Endodermal cell (in vitro differentiated cells): ENCODE measurements at regions not wholly inside any gene's neighbourhood (a gene's known extent, or its start where the extent isn't known, plus 50 kb on each side); places are given as distances from the start of the nearest gene placed in this dataset.

Experiments used
- DNase-seq: peaks from one replicate; pipeline ENCODE4 v3.0.0-alpha.2; 2017
- H3K27ac ChIP-seq: 2 replicates; pipeline ENCODE4 v1.5.1; 2013; ENCODE audit warnings: mild to moderate bottlenecking, low read depth, low read length, moderate library complexity
- H3K27me3 ChIP-seq: 2 replicates; pipeline ENCODE4 v1.6.1; 2013; ENCODE audit warnings: mild to moderate bottlenecking, low read length, moderate library complexity; ENCODE audit not compliant: insufficient read depth, control insufficient read depth, poor library complexity, severe bottlenecking
- H3K36me3 ChIP-seq: 2 replicates; pipeline ENCODE4 v1.7.0; 2013; ENCODE audit warnings: mild to moderate bottlenecking, low read length, moderate library complexity; ENCODE audit not compliant: control insufficient read depth, insufficient read depth
- H3K4me1 ChIP-seq: one replicate; pipeline ENCODE4 v1.7.0; 2013; ENCODE audit warnings: low read length; ENCODE audit not compliant: control insufficient read depth, insufficient read depth
- H3K4me3 ChIP-seq: 2 replicates; pipeline ENCODE4 v1.5.1; 2013; ENCODE audit warnings: mild to moderate bottlenecking, low read length, moderate library complexity
- H3K9ac ChIP-seq: 2 replicates; pipeline ENCODE4 v1.6.1; 2013; ENCODE audit warnings: mild to moderate bottlenecking, low read length, moderate library complexity; ENCODE audit not compliant: poor library complexity, severe bottlenecking; ENCODE audit errors: extremely low read depth
- H3K9me3 ChIP-seq: 2 replicates; pipeline ENCODE4 v1.6.1; 2013; ENCODE audit warnings: mild to moderate bottlenecking, low read length, moderate library complexity; ENCODE audit not compliant: control insufficient read depth
- H3K27ac Mint-ChIP-seq: 2 replicates; pipeline ENCODE4 v1.8.0; 2020; ENCODE audit warnings: mixed read lengths
- H3K27me3 Mint-ChIP-seq: 2 replicates; pipeline ENCODE4 v1.8.0; 2021; ENCODE audit warnings: mild to moderate bottlenecking, mixed read lengths; ENCODE audit not compliant: insufficient read depth
- H3K36me3 Mint-ChIP-seq: 2 replicates; pipeline ENCODE4 v1.8.0; 2020; ENCODE audit warnings: low read depth, mixed read lengths
- H3K4me1 Mint-ChIP-seq: 2 replicates; pipeline ENCODE4 v1.8.0; 2020; ENCODE audit warnings: mixed read lengths
- H3K4me3 Mint-ChIP-seq: 2 replicates; pipeline ENCODE4 v1.8.0; 2020; ENCODE audit warnings: mild to moderate bottlenecking, moderate library complexity, mixed read lengths
- H3K9me3 Mint-ChIP-seq: 2 replicates; pipeline ENCODE4 v1.8.0; 2020; ENCODE audit warnings: mild to moderate bottlenecking, mixed read lengths
- CTCF ChIP-seq: fragments of 200-600 bp; sonication (generic); conservative IDR thresholded peaks from 2 replicates; pipeline ENCODE4 v1.5.0; 2021; ENCODE audit warnings: antibody characterized with exemption, mild to moderate bottlenecking
- WGBS, 2 experiments: methylation state at CpG; one replicate each; pipeline versions ENCODE4 v1.1.5 to v1.1.7; 2013; ENCODE audit warnings: missing lambda C conversion rate in 2 of 2, mixed read lengths in 1 of 2; ENCODE audit not compliant: insufficient coverage in 1 of 2, insufficient read length in 1 of 2; 5-methylcytosine and 5-hydroxymethylcytosine counted together

GRCh38 chr7:68334216-68334615 is 1264.1 kb upstream of the AUTS2 start:
- H3K4me1 Mint-ChIP-seq, result no peaks in the 10 kb centered on the region
- DNase-seq, result no peak
- no peaks in the 10 kb centered on the region for H3K36me3 ChIP-seq
- no peaks in the 10 kb centered on the region for H3K27me3 ChIP-seq
- H3K9ac ChIP-seq, result no peak overlapping the region
- H3K9me3 Mint-ChIP-seq, result peaks cover 31% of the 10 kb centered on the region
- no peak overlapping the region for H3K4me3 Mint-ChIP-seq
- peaks cover 6% of the 10 kb centered on the region for H3K36me3 Mint-ChIP-seq
- no peak overlapping the region for H3K4me3 ChIP-seq
- no peak for TF ChIP-seq CTCF
- peaks cover 34% of the 10 kb centered on the region for H3K9me3 ChIP-seq
- no peak overlapping the region for H3K27ac Mint-ChIP-seq
- no peaks in the 10 kb centered on the region for H3K4me1 ChIP-seq
- 96 to 100% methylated on average over 1 to 3 of the region's 3 CpGs for WGBS, 2 experiments
- peaks cover 5% of the 10 kb centered on the region for H3K27me3 Mint-ChIP-seq
- no peak overlapping the region for H3K27ac ChIP-seq

- Histone ChIP-seq H3K9me3 (peaks cover 28% of the 10 kb centered on the region), H3K36me3 (no peaks in the 10 kb centered on the region), H3K27ac (no peak overlapping the region), H3K9ac (no peak overlapping the region), H3K4me3 (no peak overlapping the region), H3K27me3 (no peaks in the 10 kb centered on the region), H3K4me1 (no peaks in the 10 kb centered on the region)
- DNase-seq, result no peak
- peaks cover 33% of the 10 kb centered on the region for H3K9me3 Mint-ChIP-seq
- H3K4me1 Mint-ChIP-seq, result no peaks in the 10 kb centered on the region
- no peak overlapping the region for H3K4me3 Mint-ChIP-seq
- no peak for TF ChIP-seq CTCF
- H3K36me3 Mint-ChIP-seq, result peaks cover 6% of the 10 kb centered on the region
- H3K27me3 Mint-ChIP-seq, result peaks cover 5% of the 10 kb centered on the region
- WGBS, 2 experiments, result 89% methylated on average over 7 to 9 of the region's 9 CpGs
- no peak overlapping the region for H3K27ac Mint-ChIP-seq
Measured at GRCh38 chr7:68334636-68335272, 1263.5 kb upstream of the AUTS2 start.

- Mint-ChIP-seq H3K4me3 (no peak overlapping the region), H3K27ac (no peak overlapping the region), H3K9me3 (peaks cover 26% of the 10 kb centered on the region), H3K27me3 (peaks cover 1% of the 10 kb centered on the region), H3K4me1 (no peaks in the 10 kb centered on the region), H3K36me3 (no peaks in the 10 kb centered on the region)
- WGBS, 2 experiments, result 90% methylated on average over 8 of the region's 8 CpGs; no CpG with 5 or more reads in 1 of the 2 experiments
- Histone ChIP-seq H3K4me1 (no peaks in the 10 kb centered on the region), H3K9ac (no peak overlapping the region), H3K27ac (no peak overlapping the region), H3K4me3 (no peak overlapping the region), H3K9me3 (peaks cover 10% of the 10 kb centered on the region), H3K27me3 (no peaks in the 10 kb centered on the region), H3K36me3 (no peaks in the 10 kb centered on the region)
- no peak for TF ChIP-seq CTCF
- DNase-seq, result no peak
Measured at GRCh38 chr7:68336594-68336993, 1261.7 kb upstream of the AUTS2 start.
